ENCODE measurements at regions not wholly inside any gene's neighbourhood (a gene's known extent, or its start where the extent isn't known, plus 50 kb on each side); places are given as distances from the start of the nearest gene placed in this dataset.

GRCh38 chr6:4606821-4607704, 169.1 kb upstream of the CDYL start:
- DNase-seq (no peak), ATAC-seq (no peak)
- Histone ChIP-seq H3K4me1 (peaks cover 15% of the 10 kb centered on the region), H3K9me3 (no peaks in the 10 kb centered on the region), H3K27ac (no peak overlapping the region), H3K27me3 (ENCODE audit: low read depth) (no peaks in the 10 kb centered on the region), H3K36me3 (no peaks in the 10 kb centered on the region), H3K4me3 (no peak overlapping the region)
- intact Hi-C loops (cut with DNase I), result no loop called here
- TF ChIP-seq CTCF (IDR thresholded peaks at IDR 0.05), result no peak

GRCh38 chr6:4606016-4606415, 170.2 kb upstream of the CDYL start:
- TF ChIP-seq CTCF (IDR thresholded peaks at IDR 0.05), result no peak
- Histone ChIP-seq H3K9me3 (no peaks in the 10 kb centered on the region), H3K27ac (no peak overlapping the region), H3K36me3 (no peaks in the 10 kb centered on the region), H3K4me3 (no peak overlapping the region), H3K4me1 (peaks cover 15% of the 10 kb centered on the region), H3K27me3 (ENCODE audit: low read depth) (no peaks in the 10 kb centered on the region)
- no peak for DNase-seq
- no peak for ATAC-seq
- intact Hi-C loops (cut with DNase I), result no loop called here

- TF ChIP-seq CTCF (IDR thresholded peaks at IDR 0.05), result no peak
- intact Hi-C loops (cut with DNase I), result no loop called here
- no peak overlapping the region for H3K4me3 ChIP-seq
- no peak overlapping the region for H3K27ac ChIP-seq
- peaks cover 15% of the 10 kb centered on the region for H3K4me1 ChIP-seq
- H3K36me3 ChIP-seq, result no peaks in the 10 kb centered on the region
- no peak for DNase-seq
- H3K27me3 ChIP-seq (ENCODE audit: low read depth), result no peaks in the 10 kb centered on the region
- H3K9me3 ChIP-seq, result no peaks in the 10 kb centered on the region
- ATAC-seq, result no peak
These were observed 172.3 kb upstream of the CDYL start for GRCh38 chr6:4603856-4604369.

- DNase-seq (peak; percentile 62), ATAC-seq (peak; percentile 75 to 88)
- H3K4me1 ChIP-seq, result peaks cover 15% of the 10 kb centered on the region
- no peaks in the 10 kb centered on the region for H3K9me3 ChIP-seq
- intact Hi-C loops (cut with DNase I), result no loop called here
- no peak overlapping the region for H3K4me3 ChIP-seq
- H3K27ac ChIP-seq, result no peak overlapping the region
- no peaks in the 10 kb centered on the region for H3K36me3 ChIP-seq
- no peaks in the 10 kb centered on the region for H3K27me3 ChIP-seq (ENCODE audit: low read depth)
- TF ChIP-seq CTCF (IDR thresholded peaks at IDR 0.05), result no peak
These were observed 172.9 kb upstream of the CDYL start for GRCh38 chr6:4603291-4603690.

GRCh38 chr6:4599924-4600323, 176.3 kb upstream of the CDYL start:
- no peak for ATAC-seq
- Histone ChIP-seq H3K4me3 (no peak overlapping the region), H3K27ac (no peak overlapping the region), H3K27me3 (ENCODE audit: low read depth) (no peaks in the 10 kb centered on the region), H3K9me3 (no peaks in the 10 kb centered on the region), H3K4me1 (peaks cover 8% of the 10 kb centered on the region), H3K36me3 (no peaks in the 10 kb centered on the region)
- intact Hi-C loops (cut with DNase I), result no loop called here
- DNase-seq, result no peak
- no peak for TF ChIP-seq CTCF (IDR thresholded peaks at IDR 0.05)
